Keratinocyte (primary cell): ENCODE measurements at regions not wholly inside any gene's neighbourhood (a gene's known extent, or its start where the extent isn't known, plus 50 kb on each side); places are given as distances from the start of the nearest gene placed in this dataset.

ENCODE experiments used
- CTCF ChIP-seq, 3 experiments: IDR thresholded peaks in 1 of 3; conservative IDR thresholded peaks in 1 of 3; optimal IDR thresholded peaks in 1 of 3; 2 replicates in 2 of 3; 3 replicates in 1 of 3; pipeline versions ENCODE3 to v1.5.1; 2011; ENCODE audit warnings: low read length in 3 of 3, mild to moderate bottlenecking in 3 of 3, moderate library complexity in 2 of 3, control low read depth in 1 of 3, inconsistent platforms in 1 of 3; ENCODE audit not compliant: insufficient read depth in 2 of 3; ENCODE audit errors: extremely low read depth in 1 of 3
- EZH2 ChIP-seq: IDR thresholded peaks from one replicate; pipeline ENCODE4 v1.6.1; 2012; ENCODE audit warnings: inconsistent platforms, mild to moderate bottlenecking, low read length, moderate library complexity

- no peak for TF ChIP-seq CTCF (optimal IDR thresholded peaks at IDR 0.05 in 1 of 3, IDR thresholded peaks at IDR 0.05 in 1 of 3, conservative IDR thresholded peaks at IDR 0.05 in 1 of 3; ENCODE audit: extremely low read depth in 1 of 3, insufficient read depth in 2 of 3, low read length in 3 of 3)
- no peak for TF ChIP-seq EZH2
These were observed 254.0 kb downstream of the DEPDC1B start for GRCh38 chr5:60445921-60446320.
